ENCODE measurements at regions not wholly inside any gene's neighbourhood (a gene's known extent, or its start where the extent isn't known, plus 50 kb on each side); places are given as distances from the start of the nearest gene placed in this dataset.

- no peak overlapping the region for H3K9ac ChIP-seq (ENCODE audit: low read length)
- no peak for TF ChIP-seq CTCF (IDR thresholded peaks at IDR 0.05; ENCODE audit: insufficient read depth, low read length, poor library complexity, severe bottlenecking)
- TF ChIP-seq EZH2phosphoT487 (conservative IDR thresholded peaks at IDR 0.05; ENCODE audit: low read length): no peak
- H3F3A ChIP-seq (ENCODE audit: insufficient read depth): no peaks in the 10 kb centered on the region
- H3K79me2 ChIP-seq (ENCODE audit: insufficient read depth, low read length): no peaks in the 10 kb centered on the region
- no peak overlapping the region for H3K4me2 ChIP-seq (ENCODE audit: low read depth, low read length, poor library complexity, severe bottlenecking)
- no peaks in the 10 kb centered on the region for H3K9me2 ChIP-seq (replicated peaks; ENCODE audit: insufficient read depth, low read length)
- H3K9me3 ChIP-seq (ENCODE audit: insufficient read depth, low read length): no peaks in the 10 kb centered on the region
- no peaks in the 10 kb centered on the region for H3K36me3 ChIP-seq (ENCODE audit: low read length)
- H4K20me1 ChIP-seq (ENCODE audit: low read depth, low read length): no peaks in the 10 kb centered on the region
- H3K4me3 ChIP-seq (ENCODE audit: insufficient read depth, low read length, poor library complexity, severe bottlenecking): no peak overlapping the region
- H3K27me3 ChIP-seq (ENCODE audit: low read length): no peaks in the 10 kb centered on the region
- H2AFZ ChIP-seq (ENCODE audit: low read depth, low read length, severe bottlenecking): no peak overlapping the region
- H3K27ac ChIP-seq (ENCODE audit: low read depth, low read length): no peak overlapping the region
Observed at GRCh38 chr9:89677702-89678395, 73.0 kb downstream of the GADD45G start.

DNA sequence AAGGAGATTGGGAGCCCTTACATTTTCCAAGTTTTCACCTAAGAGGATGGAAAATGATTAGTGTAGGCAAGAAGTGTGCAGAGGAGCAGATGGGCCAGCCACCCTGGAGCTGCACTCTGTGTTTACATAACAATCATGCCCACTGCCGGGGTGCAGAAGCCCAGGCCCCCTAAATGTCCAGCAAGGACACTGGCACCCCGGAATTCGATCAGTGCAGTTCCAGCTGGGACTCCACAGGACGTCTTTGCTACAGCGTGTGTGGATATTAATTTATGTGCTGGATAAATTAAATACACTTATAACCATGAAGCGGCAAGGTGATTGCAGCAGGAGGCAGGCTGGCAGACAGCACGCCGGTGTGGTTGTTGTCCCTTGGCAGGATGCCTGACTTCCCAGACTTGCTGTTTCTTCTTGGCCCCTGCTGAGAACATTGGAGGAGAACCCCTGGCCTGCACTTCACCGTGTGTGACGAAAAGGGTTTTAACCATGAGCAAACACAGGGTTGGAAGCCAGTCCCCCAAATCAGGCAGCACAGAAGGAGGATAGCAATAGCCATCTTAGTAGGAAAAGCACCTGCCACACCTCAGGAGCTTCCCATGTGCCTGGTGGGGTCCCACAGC, 73.7 kb downstream of the GADD45G start:
- no peak overlapping the region for H3K27ac ChIP-seq (ENCODE audit: low read depth, low read length)
- H3K4me2 ChIP-seq (ENCODE audit: low read depth, low read length, poor library complexity, severe bottlenecking): no peak overlapping the region
- H3K9ac ChIP-seq (ENCODE audit: low read length): no peak overlapping the region
- H3K79me2 ChIP-seq (ENCODE audit: insufficient read depth, low read length): no peaks in the 10 kb centered on the region
- H2AFZ ChIP-seq (ENCODE audit: low read depth, low read length, severe bottlenecking): no peak overlapping the region
- H4K20me1 ChIP-seq (ENCODE audit: low read depth, low read length): no peaks in the 10 kb centered on the region
- no peaks in the 10 kb centered on the region for H3F3A ChIP-seq (ENCODE audit: insufficient read depth)
- H3K9me3 ChIP-seq (ENCODE audit: insufficient read depth, low read length): no peaks in the 10 kb centered on the region
- no peak overlapping the region for H3K4me3 ChIP-seq (ENCODE audit: insufficient read depth, low read length, poor library complexity, severe bottlenecking)
- H3K27me3 ChIP-seq (ENCODE audit: low read length): no peaks in the 10 kb centered on the region
- no peak for TF ChIP-seq CTCF (IDR thresholded peaks at IDR 0.05; ENCODE audit: insufficient read depth, low read length, poor library complexity, severe bottlenecking)
- no peak for TF ChIP-seq EZH2phosphoT487 (conservative IDR thresholded peaks at IDR 0.05; ENCODE audit: low read length)
- H3K9me2 ChIP-seq (replicated peaks; ENCODE audit: insufficient read depth, low read length): no peaks in the 10 kb centered on the region
- H3K36me3 ChIP-seq (ENCODE audit: low read length): no peaks in the 10 kb centered on the region

DNA sequence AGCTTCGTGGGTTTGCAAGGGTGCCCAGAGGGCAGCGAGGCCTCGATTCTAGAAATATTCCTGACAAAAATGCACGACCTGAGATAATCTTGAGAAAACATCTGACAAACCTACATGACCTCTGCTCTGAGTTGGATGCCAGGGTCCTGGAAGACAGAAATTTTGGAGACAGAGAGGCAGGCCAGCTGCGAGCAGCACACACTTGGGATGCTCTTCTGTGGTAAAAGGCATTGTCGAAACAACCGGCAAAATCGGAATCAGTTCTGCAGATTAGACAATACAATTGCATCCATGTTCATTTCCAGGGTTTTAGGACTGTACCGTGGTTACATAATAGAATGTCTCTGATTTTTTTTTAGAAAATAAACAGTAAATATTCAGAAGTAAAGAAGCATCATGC, 74.2 kb downstream of the GADD45G start:
- no peaks in the 10 kb centered on the region for H3K27me3 ChIP-seq (ENCODE audit: low read length)

More for the DNA sequence above, 74.2 kb downstream of the GADD45G start:
- no peak for TF ChIP-seq EZH2phosphoT487 (conservative IDR thresholded peaks at IDR 0.05; ENCODE audit: low read length)
- TF ChIP-seq CTCF (IDR thresholded peaks at IDR 0.05; ENCODE audit: insufficient read depth, low read length, poor library complexity, severe bottlenecking): no peak
- H4K20me1 ChIP-seq (ENCODE audit: low read depth, low read length): no peaks in the 10 kb centered on the region
- no peak overlapping the region for H3K4me2 ChIP-seq (ENCODE audit: low read depth, low read length, poor library complexity, severe bottlenecking)
- H2AFZ ChIP-seq (ENCODE audit: low read depth, low read length, severe bottlenecking): no peak overlapping the region
- no peaks in the 10 kb centered on the region for H3K9me2 ChIP-seq (replicated peaks; ENCODE audit: insufficient read depth, low read length)
- H3K79me2 ChIP-seq (ENCODE audit: insufficient read depth, low read length): no peaks in the 10 kb centered on the region
- H3K27ac ChIP-seq (ENCODE audit: low read depth, low read length): no peak overlapping the region
- no peak overlapping the region for H3K4me3 ChIP-seq (ENCODE audit: insufficient read depth, low read length, poor library complexity, severe bottlenecking)
- H3K9ac ChIP-seq (ENCODE audit: low read length): no peak overlapping the region
- no peaks in the 10 kb centered on the region for H3K36me3 ChIP-seq (ENCODE audit: low read length)
- H3F3A ChIP-seq (ENCODE audit: insufficient read depth): no peaks in the 10 kb centered on the region
- no peaks in the 10 kb centered on the region for H3K9me3 ChIP-seq (ENCODE audit: insufficient read depth, low read length)

All from SU-DHL-6 (cell line).